ENCODE measurements at regions not wholly inside any gene's neighbourhood (a gene's known extent, or its start where the extent isn't known, plus 50 kb on each side); places are given as distances from the start of the nearest gene placed in this dataset.

DNA sequence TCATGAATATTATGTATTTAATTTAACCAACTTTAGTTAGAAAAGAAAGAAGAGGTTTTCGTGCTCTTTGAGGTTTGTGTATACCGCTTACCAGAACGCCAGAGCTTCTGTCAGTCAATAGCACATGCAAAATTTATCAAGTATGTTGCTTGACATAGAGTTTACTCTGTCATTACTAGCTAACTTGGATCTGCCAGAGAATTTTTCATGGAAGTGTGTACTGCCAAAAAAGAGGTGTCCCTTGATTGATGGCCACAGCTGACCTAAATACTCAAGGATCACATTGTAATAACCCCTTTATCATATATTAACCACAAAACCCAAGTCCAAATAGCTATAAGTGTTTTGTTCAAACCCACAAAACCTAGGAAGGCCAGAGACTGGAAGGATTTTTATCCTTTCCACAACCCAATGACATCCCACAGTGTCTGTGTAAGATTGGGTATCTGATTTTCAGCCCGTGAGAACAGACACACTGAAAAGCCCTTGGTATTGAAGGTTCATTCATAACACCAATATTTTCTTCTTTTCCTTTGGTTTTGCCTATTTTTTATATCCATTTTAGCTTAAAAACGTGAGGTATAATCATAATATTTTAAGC is 194.0 kb upstream of the EYA4 start:
- TF ChIP-seq, protein P1, sequence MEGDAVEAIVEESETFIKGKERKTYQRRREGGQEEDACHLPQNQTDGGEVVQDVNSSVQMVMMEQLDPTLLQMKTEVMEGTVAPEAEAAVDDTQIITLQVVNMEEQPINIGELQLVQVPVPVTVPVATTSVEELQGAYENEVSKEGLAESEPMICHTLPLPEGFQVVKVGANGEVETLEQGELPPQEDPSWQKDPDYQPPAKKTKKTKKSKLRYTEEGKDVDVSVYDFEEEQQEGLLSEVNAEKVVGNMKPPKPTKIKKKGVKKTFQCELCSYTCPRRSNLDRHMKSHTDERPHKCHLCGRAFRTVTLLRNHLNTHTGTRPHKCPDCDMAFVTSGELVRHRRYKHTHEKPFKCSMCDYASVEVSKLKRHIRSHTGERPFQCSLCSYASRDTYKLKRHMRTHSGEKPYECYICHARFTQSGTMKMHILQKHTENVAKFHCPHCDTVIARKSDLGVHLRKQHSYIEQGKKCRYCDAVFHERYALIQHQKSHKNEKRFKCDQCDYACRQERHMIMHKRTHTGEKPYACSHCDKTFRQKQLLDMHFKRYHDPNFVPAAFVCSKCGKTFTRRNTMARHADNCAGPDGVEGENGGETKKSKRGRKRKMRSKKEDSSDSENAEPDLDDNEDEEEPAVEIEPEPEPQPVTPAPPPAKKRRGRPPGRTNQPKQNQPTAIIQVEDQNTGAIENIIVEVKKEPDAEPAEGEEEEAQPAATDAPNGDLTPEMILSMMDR (IDR thresholded peaks at IDR 0.05; ENCODE audit: poor library complexity), result no peak
- TF ChIP-seq EZH2phosphoT487 (IDR thresholded peaks at IDR 0.05; ENCODE audit: low read depth, severe bottlenecking, unreplicated experiment), result no peak
- no peak for TF ChIP-seq EZH2 (IDR thresholded peaks at IDR 0.05; ENCODE audit: borderline replicate concordance)
